GM12872 (cell line): ENCODE measurements at regions not wholly inside any gene's neighbourhood (a gene's known extent, or its start where the extent isn't known, plus 50 kb on each side); places are given as distances from the start of the nearest gene placed in this dataset.

Source experiments
- TF ChIP-seq, protein P1 (sequence below): IDR thresholded peaks from 3 replicates; pipeline ENCODE4 v1.5.1; 2011; ENCODE audit warnings: low read depth, mild to moderate bottlenecking, low read length, moderate library complexity; ENCODE audit not compliant: insufficient read depth

DNA sequence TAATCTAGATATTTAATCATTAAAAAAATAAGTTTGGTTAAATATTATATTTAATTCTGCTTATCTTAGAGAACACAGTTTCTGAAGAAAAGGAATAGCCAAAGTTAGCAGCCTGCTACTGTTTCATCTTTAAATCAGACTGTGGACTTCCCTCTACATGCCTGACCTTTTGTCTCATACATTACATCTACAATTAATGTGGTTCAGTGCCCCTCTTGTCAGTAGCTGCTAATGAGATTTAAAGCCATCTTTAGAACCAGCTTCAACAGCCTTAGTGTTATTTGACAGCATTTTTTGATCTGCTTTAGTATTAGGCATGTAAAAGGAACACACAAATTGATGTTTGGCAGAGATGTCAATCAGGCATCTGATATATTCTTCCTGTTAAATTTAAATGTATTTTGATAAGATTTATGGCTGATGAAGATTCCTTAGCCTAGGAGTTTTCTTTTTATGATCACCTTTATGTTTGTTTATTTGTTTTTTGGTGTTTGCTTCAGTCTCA, 1925.8 kb upstream of the PRR20A start:
- TF ChIP-seq, protein P1, sequence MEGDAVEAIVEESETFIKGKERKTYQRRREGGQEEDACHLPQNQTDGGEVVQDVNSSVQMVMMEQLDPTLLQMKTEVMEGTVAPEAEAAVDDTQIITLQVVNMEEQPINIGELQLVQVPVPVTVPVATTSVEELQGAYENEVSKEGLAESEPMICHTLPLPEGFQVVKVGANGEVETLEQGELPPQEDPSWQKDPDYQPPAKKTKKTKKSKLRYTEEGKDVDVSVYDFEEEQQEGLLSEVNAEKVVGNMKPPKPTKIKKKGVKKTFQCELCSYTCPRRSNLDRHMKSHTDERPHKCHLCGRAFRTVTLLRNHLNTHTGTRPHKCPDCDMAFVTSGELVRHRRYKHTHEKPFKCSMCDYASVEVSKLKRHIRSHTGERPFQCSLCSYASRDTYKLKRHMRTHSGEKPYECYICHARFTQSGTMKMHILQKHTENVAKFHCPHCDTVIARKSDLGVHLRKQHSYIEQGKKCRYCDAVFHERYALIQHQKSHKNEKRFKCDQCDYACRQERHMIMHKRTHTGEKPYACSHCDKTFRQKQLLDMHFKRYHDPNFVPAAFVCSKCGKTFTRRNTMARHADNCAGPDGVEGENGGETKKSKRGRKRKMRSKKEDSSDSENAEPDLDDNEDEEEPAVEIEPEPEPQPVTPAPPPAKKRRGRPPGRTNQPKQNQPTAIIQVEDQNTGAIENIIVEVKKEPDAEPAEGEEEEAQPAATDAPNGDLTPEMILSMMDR = no peak

DNA sequence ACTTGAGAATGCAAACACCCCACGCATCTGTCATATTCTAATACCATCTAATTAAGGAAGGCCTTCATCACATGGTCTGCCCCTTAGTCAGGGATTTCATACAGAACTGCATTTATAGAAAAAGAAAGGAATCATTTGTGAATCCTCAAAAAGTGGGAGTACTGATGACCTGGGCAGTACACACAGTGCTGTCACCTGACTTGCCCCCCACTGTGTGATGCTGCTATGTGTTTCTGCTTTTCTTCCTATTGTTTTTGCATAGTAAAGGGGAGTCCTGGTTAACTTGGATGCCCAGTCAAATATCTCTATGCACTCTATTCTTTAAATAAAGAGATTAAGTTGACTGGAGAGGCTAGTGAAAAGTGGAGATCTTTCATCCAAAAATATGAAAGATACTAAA, 1921.2 kb upstream of the PRR20A start:
- TF ChIP-seq, protein P1 = no peak

DNA sequence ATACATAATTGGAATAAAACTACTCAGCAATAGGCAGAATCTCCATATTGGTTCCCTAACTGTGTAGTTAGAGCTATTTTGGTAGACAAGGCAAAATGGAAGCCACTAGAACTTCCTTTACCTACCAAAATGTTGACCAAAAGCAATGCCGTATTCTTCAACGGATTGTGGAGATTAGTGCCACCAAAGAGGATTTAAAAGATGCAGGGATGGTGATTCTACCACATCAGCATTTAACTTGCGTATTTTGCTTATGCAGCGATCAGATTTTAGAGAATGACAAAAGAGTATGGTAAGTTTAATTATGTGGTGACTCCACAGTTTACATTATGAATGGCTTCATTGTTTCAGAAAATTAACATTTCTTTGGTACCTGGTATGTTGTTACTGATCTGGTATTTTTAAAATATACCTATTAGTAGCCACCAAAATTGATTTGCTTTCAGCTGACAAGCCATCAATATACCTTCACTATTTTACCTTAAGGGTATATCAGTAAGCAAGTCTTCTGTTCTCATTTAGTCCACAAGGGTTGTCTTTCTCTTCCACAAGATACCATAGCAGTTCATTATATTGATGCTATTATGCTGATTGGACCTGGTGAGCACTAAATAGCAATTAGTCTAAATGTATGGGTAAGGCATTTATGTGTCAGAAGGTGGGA, 1910.7 kb upstream of the PRR20A start:
- TF ChIP-seq, protein P1 = no peak

DNA sequence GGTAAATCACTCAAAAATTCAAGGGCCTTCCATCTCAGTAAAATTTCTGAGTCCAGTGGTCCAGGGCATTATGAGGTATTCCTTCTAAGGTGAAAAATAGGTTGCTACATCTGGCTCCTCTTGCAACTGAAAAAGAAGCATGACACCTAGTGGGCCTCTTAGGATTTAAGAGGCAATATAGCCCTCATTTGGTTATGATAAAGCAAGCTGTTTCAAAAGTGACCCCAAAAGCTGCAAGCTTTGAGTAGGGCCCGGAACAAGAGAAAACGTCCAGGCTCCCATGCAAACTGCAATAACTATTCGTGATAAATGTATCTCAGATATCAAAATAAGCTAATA, 1910.2 kb upstream of the PRR20A start:
- TF ChIP-seq, protein P1 = no peak

DNA sequence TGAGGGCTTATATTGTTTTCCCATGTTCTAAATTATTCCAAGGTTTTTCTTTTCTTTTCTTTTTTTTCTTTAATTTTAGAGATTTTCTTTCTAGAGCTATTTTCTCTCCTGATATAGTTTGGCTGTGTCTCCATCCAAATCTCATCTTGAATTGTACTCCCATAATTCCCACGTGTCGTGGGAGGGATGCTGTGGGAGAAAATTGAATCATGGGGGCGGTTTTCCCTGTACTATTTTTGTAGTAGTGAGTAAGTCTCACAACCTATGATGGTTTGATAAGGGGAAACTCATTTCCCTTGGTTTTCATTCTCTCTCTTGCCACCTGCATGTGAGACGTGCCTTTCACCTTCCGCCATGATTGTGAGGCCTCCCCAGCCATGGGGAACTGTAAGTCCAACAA, 1906.4 kb upstream of the PRR20A start:
- TF ChIP-seq, protein P1 = no peak

DNA sequence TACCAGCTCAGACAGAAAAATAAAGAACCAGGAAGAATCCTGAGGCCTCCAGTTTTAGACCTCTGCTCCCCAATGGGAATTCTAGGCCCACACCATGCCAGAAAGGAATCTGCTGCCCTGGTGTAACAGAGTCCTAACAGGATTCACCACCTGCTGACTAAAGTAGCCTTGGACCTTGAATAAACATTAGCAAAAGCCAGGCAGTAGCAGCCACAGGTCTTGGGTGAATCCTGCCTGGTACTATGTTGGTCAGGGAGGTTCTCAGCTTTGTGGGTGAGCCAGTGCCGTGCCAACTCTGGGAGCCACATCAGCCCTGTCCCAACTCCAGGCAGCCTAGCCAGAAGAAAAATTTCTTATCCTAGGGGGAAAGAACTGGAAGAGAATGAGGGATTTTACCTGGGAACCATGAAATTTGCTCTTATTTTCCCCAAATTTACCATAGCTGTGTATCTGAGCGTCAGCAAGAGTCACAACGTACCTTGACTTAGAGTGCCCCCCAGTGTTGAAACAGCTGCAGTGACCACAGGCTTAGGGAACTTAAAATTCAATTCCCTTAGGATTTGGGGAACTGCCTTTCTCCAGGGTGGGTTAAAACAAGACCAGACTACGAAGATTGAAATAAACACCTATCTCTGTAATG, 1895.6 kb upstream of the PRR20A start:
- TF ChIP-seq, protein P1 = peak; percentile 25; the same call in 1 of the 3 replicates

DNA sequence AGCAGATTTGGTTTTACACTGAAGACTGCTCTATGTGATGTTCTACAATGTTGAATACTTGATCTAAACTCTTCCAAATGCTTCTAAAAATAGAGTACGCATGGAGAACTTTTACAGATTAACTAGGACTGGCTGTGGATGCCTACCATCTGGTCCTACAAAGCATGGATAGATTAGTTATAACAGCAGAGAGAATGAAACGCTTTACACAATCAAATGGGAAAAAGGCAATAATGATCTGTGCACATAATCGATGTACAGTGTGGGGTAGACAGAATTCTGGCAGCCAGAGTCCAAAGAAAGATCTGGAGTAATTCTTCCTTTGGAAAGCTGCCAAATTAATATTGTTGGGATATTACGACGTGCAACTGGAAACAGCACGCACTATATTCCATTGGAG, 1885.5 kb upstream of the PRR20A start:
- TF ChIP-seq, protein P1 = no peak
